GM23338 (cell line): ENCODE measurements at regions not wholly inside any gene's neighbourhood (a gene's known extent, or its start where the extent isn't known, plus 50 kb on each side); places are given as distances from the start of the nearest gene placed in this dataset.

Source experiments
- CREB1 ChIP-seq: fragments of 250-450 bp; sonication (Bioruptor Pico); IDR thresholded peaks from 2 replicates; pipeline ENCODE4 v1.5.0; 2020; ENCODE audit warnings: low read depth, mild to moderate bottlenecking, moderate library complexity
- CTCF ChIP-seq, 2 experiments: fragments of 200-600 bp in 1 of 2; sonication (generic) in 1 of 2; conservative IDR thresholded peaks; 2 replicates each; pipeline versions ENCODE4 v1.5.1 to v1.6.1; 2016 to 2017; ENCODE audit warnings: antibody characterized with exemption in 2 of 2, low read depth in 2 of 2, mild to moderate bottlenecking in 2 of 2, moderate library complexity in 1 of 2
- ETS1 ChIP-seq: IDR thresholded peaks from 2 replicates; pipeline ENCODE4 v1.6.1; 2016; ENCODE audit warnings: antibody characterized with exemption
- EZH2 ChIP-seq: fragments of 200-600 bp; sonication (generic); IDR thresholded peaks from one replicate; pipeline ENCODE4 v1.8.0; 2017; ENCODE audit warnings: antibody characterized with exemption, mild to moderate bottlenecking, low read depth; ENCODE audit not compliant: unreplicated experiment
- EZH2phosphoT487 ChIP-seq: fragments of 200-600 bp; sonication (generic); IDR thresholded peaks from one replicate; pipeline ENCODE4 v1.8.1; 2018; ENCODE audit warnings: antibody characterized with exemption; ENCODE audit not compliant: unreplicated experiment
- JUNB ChIP-seq: IDR thresholded peaks from one replicate; pipeline ENCODE4 v1.6.1; 2016; ENCODE audit warnings: antibody characterized with exemption; ENCODE audit not compliant: unreplicated experiment
- NANOG ChIP-seq: IDR thresholded peaks from 2 replicates; pipeline ENCODE4 v1.6.1; 2016; ENCODE audit warnings: antibody characterized with exemption, borderline replicate concordance
- POLR2AphosphoS5 ChIP-seq: IDR thresholded peaks from 2 replicates; pipeline ENCODE4 v1.6.1; 2016; ENCODE audit warnings: antibody characterized with exemption, low read depth
- REST ChIP-seq: IDR thresholded peaks from one replicate; pipeline ENCODE4 v1.6.1; 2018; ENCODE audit warnings: antibody characterized with exemption; ENCODE audit not compliant: unreplicated experiment
- STAT1 ChIP-seq: IDR thresholded peaks from one replicate; pipeline ENCODE4 v1.6.1; 2016; ENCODE audit warnings: antibody characterized with exemption; ENCODE audit not compliant: unreplicated experiment
- ZNF331 ChIP-seq: fragments of 250-450 bp; sonication (Bioruptor Pico); IDR thresholded peaks from 2 replicates; pipeline ENCODE4 v1.5.0; 2020; ENCODE audit warnings: low read depth, mild to moderate bottlenecking, moderate library complexity

GRCh38 chr4:180134091-180134866, 2108.9 kb upstream of the TENM3 start:
- no peak for TF ChIP-seq REST
- TF ChIP-seq EZH2 = no peak
- no peak for TF ChIP-seq CTCF (conservative IDR thresholded peaks at IDR 0.05; ENCODE audit: low read depth in 2 of 2)
- TF ChIP-seq EZH2phosphoT487 = no peak
- no peak for TF ChIP-seq POLR2AphosphoS5
- TF ChIP-seq ZNF331 (CRISPR knock-in tag) = no peak
- TF ChIP-seq JUNB = no peak
- no peak for TF ChIP-seq ETS1
- TF ChIP-seq NANOG = no peak
- TF ChIP-seq STAT1 = no peak
- TF ChIP-seq CREB1 (CRISPR knock-in tag) = no peak
